Testis (tissue), 2 donors: ENCODE measurements at regions not wholly inside any gene's neighbourhood (a gene's known extent, or its start where the extent isn't known, plus 50 kb on each side); places are given as distances from the start of the nearest gene placed in this dataset.

Experiments
- CTCF ChIP-seq, 3 experiments: fragments of 450-650 bp in 2 of 3; fragments of 200-600 bp in 1 of 3; sonication (generic) in 1 of 3; IDR thresholded peaks; one replicate each; pipeline ENCODE4 v1.5.1; 2016 to 2019; ENCODE audit warnings: antibody characterized with exemption in 3 of 3, mild to moderate bottlenecking in 2 of 3, moderate library complexity in 1 of 3
- POLR2A ChIP-seq: fragments of 450-650 bp; IDR thresholded peaks from one replicate; pipeline ENCODE4 v1.6.1; 2017; ENCODE audit warnings: antibody characterized with exemption, mild to moderate bottlenecking, moderate library complexity

GRCh38 chr5:111595425-111595824 lies 83.1 kb upstream of the STARD4 start:
- no peak for TF ChIP-seq POLR2A
- TF ChIP-seq CTCF (IDR thresholded peaks at IDR 0.05), result no peak
